Mesenteric fat pad (tissue), 1 donor: ENCODE measurements at regions not wholly inside any gene's neighbourhood (a gene's known extent, or its start where the extent isn't known, plus 50 kb on each side); places are given as distances from the start of the nearest gene placed in this dataset.

Source experiments
- DNase-seq: peaks from one replicate; pipeline ENCODE4 v3.0.0-alpha.2; 2020; ENCODE audit warnings: low spot score
- donor health status: DM: yes; HTN: yes; CAD: no.

DNA sequence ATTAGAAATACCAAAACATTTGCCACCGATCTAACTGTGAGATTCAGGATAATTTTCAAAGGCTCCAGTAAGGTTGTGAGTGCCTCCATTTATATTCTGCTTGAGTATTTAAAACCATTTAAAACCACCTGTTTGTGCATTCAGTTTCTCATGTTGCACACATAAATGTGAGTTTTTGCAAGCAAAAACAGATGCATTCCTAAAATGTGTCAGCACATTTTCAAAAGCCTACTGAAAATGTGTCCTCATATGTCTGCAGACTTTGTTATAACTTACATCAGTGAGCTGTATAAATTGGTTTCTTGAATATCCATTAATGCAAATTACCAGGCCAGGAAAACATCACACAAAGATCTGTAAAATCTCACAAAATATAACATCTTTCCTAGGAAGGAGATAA, 676.6 kb upstream of the EPHA7 start:
- no peak for DNase-seq

DNA sequence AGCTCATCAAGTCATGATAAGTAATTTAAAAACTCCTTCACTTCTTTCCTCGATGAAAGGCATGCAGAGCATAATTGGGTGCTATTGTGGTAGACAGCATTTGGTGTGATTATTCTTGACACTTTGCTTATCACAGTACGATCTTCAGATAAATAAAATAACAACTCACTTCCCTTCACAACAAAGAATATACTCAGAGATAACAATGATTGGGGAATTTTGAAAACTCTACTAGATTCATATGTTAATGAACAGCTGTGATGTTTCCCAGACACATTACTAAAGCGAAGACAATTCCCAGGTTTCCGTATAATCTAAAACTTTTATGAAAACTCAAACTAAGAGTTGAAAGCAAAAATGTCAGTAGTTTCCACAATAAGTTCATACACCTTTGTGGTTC, 670.6 kb upstream of the EPHA7 start:
- DNase-seq, result no peak

DNA sequence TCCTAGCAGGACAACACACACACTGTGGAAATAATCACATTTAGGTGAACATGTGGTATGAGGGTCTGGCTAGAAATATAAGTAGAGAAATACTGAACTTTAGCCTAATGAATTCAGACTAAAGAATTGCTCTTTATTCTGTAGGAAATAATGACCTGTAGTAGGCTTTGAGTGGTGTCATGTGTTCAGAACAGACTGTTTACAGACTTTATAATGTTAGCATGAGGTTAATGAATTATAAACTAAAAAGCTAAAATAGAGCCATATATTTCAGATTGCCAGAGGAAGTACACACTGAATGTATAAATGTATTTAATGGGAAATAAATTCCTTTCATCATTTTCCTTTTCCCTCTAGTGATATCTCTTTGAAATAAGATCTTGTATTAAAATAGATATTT, 669.5 kb upstream of the EPHA7 start:
- DNase-seq, result no peak

DNA sequence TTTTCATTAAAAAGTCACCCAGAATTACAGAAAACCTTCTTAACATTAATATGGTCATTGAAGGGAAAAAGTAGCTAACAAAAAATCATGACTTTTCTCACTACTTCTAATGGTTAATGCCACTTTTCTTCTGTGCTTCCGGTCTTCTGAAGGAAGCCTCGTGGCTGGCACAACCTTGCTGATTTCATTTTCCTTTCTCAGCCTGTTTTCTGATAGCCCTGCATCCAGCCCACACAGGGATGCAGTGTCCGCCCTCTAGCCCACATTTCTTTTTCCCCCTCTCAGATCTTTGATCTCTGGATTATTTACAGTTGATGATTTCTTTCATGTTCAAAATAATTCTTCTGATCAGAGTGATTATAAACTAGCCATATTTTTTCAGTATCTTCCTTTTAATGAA, 655.4 kb upstream of the EPHA7 start:
- DNase-seq, result no peak

DNA sequence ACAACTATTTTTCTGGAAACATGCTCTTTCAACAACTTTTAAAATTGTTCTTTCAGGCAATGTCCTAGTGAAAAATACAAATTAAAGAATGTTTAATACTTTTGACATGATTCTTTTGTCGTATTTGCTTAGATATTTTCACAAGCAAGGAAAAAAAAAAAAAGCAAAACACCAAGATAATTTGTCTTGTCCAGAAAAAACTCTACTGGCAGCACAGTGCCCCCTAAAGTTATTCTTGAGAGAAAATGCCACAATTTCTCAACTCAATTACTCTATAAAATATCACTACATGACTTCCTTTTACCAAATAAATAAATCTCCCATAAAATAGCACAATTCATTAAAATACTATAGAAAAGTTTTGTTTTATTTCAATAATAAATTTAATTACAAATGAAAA, 652.5 kb upstream of the EPHA7 start:
- no peak for DNase-seq

DNA sequence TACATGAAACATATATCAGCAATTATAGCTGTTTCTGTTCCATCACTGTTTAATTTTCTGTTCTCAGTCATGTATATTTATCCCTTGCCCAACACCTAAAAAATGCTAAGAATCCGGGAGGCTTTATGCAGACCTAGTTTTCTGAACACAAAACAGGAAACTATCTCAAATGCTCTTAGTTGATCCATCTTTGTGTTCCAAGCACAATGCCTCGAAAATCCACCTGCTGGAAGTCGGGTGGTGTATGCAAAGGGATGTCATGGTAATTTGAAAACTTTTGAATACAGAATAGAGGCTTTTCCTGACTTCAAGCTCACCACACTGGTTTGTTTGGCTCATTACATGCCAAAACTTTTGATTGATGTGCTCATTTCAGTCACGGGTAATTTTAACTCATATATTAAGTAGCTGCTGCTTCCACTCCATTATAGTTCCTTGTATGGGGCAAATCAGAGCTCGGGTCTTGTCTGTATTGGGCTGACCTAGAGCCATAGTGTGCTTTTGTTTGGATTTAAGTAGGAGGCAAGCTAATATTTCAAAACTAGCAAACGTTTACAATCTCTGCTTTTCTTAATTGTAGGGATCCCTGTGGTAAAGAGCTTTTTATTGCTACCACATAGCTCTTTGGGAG, 646.5 kb upstream of the EPHA7 start:
- no peak for DNase-seq

DNA sequence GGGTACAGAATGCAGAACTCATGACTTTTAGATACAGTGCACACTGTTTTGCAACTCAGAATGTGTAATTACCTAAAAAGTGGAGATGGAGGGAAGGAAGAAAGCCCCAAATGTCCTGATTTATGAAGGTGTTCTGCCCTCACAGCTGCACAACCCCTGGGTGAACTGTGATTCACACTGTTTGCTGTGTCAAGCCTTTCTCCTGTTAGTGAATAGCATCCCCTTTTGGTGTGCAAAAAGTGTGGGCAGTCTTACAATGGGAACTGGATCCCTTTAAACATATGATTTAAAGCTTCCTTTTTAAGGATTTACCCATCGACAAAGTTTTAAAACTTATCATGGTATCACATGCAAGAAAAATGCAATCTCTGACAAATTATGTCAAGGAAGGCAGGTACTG, 633.4 kb upstream of the EPHA7 start:
- no peak for DNase-seq

DNA sequence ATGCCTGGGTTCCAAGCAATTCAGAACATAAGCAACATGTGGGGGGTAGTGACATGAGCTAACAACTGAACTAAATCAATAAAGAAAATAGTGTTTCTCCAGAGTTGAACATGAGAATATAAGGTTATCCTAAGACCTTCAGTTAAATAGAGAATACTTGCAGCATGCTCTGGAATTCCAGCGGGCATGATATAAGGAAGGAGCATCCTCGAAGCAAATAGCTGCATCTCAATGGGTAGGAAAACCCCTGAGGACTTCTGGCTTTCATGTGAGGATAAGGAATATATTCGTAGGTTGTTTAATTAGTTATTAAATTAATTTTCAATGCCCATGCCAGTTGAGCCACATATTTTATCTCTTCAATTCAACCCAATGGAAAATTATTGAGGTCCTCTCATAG, 631.2 kb upstream of the EPHA7 start:
- no peak for DNase-seq

DNA sequence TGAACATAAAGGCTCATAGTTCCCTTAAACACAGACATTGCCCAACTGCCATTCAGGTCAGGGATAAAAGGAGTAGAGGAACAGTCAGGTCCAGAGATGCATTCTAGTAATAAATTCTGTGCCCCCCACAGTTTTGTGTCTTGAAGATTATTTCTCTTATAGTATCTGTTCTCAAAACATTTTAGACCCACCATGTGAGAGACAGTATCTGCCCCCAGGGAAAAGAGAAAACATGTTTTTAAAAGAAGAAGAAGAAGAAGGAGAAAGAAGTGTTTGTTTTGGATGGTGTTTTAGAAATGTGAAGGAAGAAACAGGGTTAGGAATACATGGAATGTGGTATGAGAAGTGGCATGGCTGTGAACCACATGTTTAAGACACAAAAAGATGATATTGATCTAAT, 629.6 kb upstream of the EPHA7 start:
- DNase-seq, result no peak

DNA sequence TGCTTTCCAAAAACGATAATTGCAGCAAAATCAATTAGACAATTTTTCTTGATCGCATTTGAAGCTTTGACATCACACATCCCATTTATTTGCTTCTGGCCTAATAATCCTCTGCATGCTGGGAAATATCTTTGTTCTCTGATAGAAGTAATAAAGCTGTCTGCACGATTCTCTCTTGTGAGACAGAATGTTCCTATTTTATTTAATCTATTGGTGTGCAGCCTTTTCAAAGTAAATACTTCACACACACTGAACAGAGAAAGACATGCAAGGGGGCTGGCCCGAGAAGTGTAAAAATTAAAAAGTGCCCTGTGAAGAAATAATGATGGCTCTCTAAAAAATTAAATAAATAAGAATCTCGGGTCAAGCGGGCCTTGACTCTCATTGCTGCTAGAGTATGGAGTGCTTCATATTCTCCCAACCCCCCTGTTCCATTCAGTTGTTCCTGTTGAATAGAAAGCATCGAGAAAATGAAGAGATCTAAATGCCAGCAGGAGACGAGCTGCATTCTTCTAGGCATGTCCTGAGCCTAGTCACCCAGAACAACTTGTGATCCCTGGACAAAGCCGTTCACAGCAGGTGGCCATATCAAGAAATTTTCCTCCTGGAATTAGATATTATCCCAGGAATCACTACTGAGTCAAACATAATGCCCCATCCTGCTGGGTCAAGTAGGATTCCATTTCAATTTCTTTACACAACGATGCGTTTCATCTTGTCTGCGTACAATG, 625.9 kb upstream of the EPHA7 start:
- DNase-seq, result no peak

DNA sequence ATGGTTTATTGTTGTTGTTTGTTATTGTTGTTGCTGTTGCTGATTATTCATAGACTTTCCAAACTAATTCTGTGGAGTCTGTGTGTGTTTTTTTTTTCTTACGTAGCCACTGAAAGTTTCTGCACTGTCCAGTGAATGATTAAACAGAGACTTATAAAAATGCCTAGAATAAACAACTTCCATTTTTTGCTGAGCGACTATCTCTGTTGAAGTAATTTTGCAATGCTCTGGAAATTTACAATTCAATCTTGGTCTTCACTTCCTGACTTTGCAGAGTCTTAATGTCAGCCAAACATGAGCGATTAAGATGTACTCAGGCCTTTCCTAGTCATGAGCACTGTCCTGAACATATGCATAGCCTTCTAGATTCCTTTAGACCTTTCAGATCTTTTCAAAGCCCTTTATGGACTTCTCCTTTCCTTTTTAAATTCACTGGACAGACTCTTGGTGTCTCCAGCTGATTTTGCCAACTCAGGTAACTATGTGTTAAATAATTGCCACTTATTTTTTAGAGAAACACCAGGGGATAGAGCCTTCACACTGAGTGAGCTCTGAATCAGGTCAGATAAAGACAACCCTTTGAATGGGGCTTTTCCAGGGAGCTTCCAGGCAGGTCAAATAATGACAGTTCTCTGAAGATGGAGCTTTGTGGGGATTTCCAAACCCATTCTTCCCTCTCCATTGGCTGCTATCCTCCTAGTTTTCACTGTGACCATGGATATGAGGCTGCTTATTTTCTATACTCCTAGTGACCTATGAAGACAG, 622.8 kb upstream of the EPHA7 start:
- no peak for DNase-seq

DNA sequence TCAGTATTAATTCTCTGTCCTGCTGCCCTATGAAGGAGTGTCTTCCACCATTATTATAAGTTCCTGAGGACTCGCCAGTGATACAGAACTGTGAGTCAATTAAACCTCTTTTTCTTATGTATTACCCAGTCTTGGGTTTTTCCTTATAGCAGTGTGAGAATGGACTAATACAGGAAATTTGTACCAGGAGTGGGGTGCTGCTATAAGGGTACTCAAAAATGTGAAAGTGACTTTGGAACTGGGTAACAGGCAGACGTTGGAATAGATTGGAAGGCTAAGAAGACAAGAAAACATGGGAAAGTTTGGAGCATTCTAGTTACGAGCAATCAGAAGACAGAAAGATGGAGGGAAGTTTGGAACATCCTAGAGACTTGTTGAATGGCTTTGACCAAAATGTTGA, 616.7 kb upstream of the EPHA7 start:
- DNase-seq, result no peak

DNA sequence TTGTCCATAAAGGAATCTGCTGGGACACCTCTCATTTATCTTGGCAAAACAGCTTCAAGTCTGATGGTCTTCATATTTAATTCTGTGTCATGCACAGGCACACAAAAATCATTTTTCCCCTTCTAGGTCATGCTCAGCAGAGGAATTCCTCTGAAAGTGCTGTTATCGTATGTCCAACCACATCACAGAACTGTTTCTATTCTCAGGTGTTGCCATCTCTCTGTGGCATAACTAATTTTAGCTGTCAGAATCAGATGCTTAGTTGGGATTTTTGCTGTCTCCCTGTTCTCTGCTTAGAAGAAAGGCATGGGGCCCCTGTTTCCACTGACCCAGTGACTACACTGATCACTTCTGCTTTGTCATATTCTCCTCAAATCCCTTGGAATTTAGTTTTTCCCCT, 608.0 kb upstream of the EPHA7 start:
- DNase-seq, result no peak

DNA sequence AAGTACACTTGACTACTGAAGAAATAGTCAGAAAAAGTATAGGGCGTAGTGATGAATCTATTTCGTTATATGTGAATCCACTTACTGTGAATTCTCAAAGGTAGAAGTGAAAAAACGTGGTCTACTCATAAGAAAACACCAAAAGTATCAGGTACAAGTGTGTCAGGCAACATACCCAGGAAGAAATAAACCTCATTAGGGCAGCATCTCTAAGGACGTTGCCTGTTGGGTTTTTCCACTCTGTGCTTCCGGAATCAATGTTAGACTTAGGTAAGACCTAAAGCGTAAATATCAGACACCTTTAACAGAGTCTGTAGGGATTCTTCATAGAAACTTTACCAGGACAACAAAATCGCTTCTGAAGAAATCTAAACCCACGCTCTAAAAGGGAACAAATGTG, 607.2 kb upstream of the EPHA7 start:
- no peak for DNase-seq

DNA sequence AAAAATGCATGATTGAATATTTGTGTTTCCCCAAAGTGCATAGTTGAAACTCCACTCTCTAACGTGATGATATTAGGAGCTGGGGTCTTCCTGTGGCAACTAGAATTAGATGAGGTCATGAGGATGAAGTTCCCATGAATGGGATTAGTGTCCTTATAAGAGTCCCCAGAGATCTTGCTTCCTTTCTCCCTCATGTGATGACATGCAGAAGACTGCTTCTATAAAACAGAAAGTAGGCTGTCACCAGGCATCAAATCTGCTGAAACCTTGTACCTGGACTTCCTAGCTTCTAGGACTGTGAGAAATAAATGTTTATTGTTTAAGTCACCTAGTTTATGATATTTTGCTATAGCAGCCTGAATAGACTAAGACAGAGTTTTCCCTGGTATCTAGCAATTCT, 586.5 kb upstream of the EPHA7 start:
- no peak for DNase-seq

DNA sequence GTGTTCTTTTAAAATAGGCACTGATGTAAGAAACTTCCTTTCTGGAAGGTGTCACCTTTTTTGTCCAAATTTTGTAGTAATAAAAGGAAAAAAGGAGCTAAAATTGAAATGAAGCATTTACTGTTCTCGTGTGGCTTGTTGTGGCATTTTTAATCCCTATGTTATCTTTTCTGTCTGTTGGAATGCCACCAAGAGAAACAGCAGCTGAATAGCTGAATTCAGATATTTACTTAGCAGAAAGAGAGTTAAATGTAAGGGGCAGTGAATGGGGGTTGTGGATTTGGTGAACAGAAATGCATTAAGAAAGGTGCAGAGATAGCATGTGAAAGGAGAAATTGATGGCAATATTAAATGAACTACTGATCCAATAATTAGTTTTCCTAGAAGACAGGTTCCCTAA, 573.6 kb upstream of the EPHA7 start:
- DNase-seq, result no peak

DNA sequence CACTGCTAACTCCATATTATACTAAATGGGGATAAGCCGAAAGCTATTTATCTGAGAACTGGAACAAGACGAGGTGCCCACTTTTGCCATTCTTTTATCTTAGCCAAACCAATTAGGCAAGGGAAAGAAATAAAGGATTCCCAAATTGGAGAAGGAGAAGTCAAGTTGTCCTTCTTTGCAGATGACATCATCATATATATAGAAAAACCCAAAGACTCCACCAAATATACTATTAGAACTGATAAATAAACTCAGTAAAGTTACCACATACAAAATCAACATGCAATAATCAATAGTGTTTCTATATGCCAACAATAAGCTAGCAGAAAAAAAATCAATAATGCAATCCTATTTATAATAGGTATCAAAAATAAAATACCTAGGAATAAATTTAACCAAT, 570.3 kb upstream of the EPHA7 start:
- DNase-seq, result no peak

DNA sequence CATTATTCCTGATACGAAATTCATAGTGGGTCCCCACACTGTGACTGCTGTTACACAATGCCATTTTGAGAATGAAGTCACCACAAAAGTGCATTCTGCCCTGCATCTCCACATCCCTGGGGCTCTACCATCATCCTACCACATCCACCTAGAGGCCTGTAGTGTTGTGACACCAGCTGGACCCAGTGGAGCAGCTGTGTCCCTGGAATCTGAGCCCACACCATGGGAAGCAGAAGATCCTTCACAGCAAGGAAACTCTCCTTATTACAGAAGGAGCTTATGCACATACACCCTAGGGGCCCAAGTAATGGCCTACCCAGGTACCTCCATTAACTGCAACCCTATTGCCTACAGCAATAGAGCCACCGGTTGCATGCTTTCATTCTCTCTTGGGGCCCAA, 566.6 kb upstream of the EPHA7 start:
- no peak for DNase-seq

DNA sequence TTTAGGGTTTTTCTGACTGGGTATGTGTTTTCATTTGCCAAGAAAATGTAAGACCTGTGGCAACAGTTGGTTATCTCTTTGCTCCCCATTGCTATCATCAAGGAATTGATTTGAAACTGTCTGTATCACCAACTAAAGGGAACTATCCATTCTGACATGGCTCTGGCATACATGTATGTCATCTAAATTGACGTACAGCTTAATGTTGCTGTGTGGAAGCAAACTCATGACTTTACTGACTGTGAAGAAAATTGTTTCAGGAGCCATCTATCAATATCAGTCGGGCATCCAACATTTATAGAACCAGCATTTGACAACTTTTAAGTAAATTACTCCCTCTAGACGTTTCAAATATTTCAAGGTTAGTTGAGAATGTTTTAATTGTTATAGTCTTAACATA, 555.8 kb upstream of the EPHA7 start:
- no peak for DNase-seq

DNA sequence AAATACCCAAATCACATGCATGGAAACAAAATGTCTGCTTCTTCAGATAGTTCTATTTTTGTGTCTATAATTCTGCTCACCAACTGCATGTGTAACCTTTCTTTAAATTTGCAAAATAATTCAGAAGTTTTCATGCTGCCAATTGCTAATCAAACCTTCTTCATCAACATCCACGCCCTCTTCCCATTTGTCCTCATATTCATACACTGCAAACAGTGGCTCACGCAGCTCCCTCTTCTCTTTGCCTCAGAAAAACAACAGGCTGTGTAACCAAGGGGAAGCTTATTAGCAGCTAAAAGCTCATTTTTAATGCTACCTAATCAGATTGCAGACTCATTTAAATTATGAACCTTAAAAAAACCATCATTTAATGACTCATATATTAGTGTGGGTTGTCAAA, 555.0 kb upstream of the EPHA7 start:
- no peak for DNase-seq

DNA sequence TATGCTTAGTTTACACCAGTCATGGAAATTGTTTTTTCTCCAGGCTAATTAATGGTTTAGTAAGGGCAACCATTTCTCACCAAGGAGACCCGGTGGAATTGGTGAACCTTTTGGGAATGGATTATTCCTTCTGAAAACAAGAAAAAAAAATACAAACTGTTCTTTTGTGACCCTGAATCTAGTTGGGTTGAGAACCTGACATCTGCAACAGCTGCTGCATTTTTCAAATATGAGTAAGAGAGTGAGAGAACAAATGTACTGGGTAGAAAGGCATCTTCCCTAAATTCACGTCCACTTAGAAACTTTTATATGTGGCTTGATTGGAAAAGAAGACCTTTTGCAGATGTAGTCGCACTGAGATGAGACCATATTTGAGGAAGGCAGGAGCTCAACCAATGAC, 553.4 kb upstream of the EPHA7 start:
- DNase-seq, result no peak

DNA sequence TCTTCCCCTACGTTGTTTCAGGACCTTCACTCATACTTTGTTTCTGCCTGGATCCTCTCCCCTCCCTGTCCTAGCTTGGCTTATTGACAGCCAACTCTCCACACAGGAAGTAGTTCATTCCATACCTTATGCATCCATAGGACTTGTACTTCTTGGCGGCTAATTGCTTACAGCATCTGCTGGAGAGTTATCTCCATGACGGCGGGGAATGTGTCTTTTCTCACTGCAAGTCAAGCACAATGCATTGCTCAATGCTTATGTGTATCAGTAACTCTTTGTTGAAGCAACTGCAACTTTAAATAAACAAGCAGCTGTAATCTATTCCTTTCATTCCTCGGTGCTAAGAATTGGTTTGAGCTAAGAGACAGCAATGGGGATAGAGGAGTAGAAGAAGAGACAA, 551.3 kb upstream of the EPHA7 start:
- DNase-seq, result no peak

DNA sequence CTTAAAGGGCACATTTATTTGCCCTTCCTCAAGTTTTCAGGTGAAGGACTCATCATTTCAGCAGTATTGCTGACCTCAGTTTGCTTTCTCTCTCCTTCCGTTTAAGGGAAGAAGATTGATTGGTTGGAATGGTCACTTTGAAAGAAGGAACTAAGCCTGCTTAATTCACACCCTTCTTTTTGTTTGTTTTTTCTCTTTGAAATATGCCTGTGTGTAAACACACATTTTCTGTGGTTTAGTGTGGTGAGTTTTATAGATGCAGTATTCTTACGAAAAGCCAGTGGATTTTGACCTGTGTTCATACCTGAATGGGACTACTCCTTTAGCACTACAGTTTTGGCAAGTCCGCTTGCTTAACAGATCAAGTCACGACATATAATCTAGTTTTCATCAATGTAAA, 548.8 kb upstream of the EPHA7 start:
- no peak for DNase-seq
